Mammary epithelial cell (primary cell): ENCODE measurements at regions not wholly inside any gene's neighbourhood (a gene's known extent, or its start where the extent isn't known, plus 50 kb on each side); places are given as distances from the start of the nearest gene placed in this dataset.

ENCODE experiments used
- EZH2 ChIP-seq: IDR thresholded peaks from 2 replicates; pipeline ENCODE4 v1.6.1; 2012; ENCODE audit warnings: low read length, inconsistent platforms, borderline replicate concordance
- TF ChIP-seq, protein P1 (sequence below), 2 donors: IDR thresholded peaks in 1 of 2; conservative IDR thresholded peaks in 1 of 2; 2 replicates each; pipeline ENCODE4 v1.5.1; 2011 to 2012; ENCODE audit warnings: inconsistent platforms in 2 of 2, low read length in 2 of 2, mild to moderate bottlenecking in 2 of 2, control low read depth in 1 of 2, low read depth in 1 of 2; ENCODE audit not compliant: insufficient read depth in 1 of 2; ENCODE audit errors: extremely low read depth in 1 of 2

DNA sequence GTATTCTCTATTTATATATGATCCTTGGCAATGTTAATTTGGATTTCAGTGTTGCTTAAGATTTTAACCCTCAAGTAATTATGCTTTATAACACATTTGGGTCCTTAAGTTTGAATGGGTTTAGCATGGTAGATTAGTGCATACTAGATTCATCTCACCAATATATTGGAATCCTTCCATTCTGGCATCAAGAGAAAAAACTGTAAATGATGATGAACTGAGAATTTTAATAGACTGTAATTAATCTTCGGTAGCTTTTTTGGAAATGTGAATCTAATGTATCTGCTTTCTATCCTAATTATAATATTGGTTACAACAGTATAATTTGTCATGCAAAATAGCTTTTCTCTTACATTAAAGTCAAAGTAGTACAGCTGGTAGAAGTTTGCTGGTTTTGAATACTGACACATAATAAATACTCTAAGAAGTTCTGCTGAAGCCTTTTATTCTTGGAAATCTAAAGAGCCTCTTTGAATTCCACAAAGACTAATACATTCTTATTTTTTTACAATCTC lies 279.8 kb downstream of the AMY1C start:
- TF ChIP-seq, protein P1, sequence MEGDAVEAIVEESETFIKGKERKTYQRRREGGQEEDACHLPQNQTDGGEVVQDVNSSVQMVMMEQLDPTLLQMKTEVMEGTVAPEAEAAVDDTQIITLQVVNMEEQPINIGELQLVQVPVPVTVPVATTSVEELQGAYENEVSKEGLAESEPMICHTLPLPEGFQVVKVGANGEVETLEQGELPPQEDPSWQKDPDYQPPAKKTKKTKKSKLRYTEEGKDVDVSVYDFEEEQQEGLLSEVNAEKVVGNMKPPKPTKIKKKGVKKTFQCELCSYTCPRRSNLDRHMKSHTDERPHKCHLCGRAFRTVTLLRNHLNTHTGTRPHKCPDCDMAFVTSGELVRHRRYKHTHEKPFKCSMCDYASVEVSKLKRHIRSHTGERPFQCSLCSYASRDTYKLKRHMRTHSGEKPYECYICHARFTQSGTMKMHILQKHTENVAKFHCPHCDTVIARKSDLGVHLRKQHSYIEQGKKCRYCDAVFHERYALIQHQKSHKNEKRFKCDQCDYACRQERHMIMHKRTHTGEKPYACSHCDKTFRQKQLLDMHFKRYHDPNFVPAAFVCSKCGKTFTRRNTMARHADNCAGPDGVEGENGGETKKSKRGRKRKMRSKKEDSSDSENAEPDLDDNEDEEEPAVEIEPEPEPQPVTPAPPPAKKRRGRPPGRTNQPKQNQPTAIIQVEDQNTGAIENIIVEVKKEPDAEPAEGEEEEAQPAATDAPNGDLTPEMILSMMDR (conservative IDR thresholded peaks at IDR 0.05 in 1 of 2, IDR thresholded peaks at IDR 0.05 in 1 of 2; ENCODE audit: extremely low read depth in 1 of 2, insufficient read depth in 1 of 2, low read depth in 1 of 2, low read length in 2 of 2): no peak
- TF ChIP-seq EZH2: no peak
